ENCODE measurements at regions not wholly inside any gene's neighbourhood (a gene's known extent, or its start where the extent isn't known, plus 50 kb on each side); places are given as distances from the start of the nearest gene placed in this dataset.

GRCh38 chr13:89279374-89279773 lies 1608.2 kb downstream of the SLITRK5 start:
- no peak for TF ChIP-seq CTCF (IDR thresholded peaks at IDR 0.05; ENCODE audit: low read depth, low read length)
- H3K27ac ChIP-seq (ENCODE audit: low read depth, low read length) = no peak overlapping the region
- POLR2A ChIA-PET = no interaction called here
- CTCF ChIA-PET = no interaction called here
- no peaks in the 10 kb centered on the region for H3K9me3 ChIP-seq (ENCODE audit: control insufficient read depth, insufficient read depth, low read length)
- H3K27me3 ChIP-seq (ENCODE audit: control insufficient read depth, insufficient read depth, low read length) = no peaks in the 10 kb centered on the region
- no peak overlapping the region for H3K4me3 ChIP-seq (ENCODE audit: low read depth, low read length)
- DNase-seq (ENCODE audit: low read depth, low spot score) = no peak

DNA sequence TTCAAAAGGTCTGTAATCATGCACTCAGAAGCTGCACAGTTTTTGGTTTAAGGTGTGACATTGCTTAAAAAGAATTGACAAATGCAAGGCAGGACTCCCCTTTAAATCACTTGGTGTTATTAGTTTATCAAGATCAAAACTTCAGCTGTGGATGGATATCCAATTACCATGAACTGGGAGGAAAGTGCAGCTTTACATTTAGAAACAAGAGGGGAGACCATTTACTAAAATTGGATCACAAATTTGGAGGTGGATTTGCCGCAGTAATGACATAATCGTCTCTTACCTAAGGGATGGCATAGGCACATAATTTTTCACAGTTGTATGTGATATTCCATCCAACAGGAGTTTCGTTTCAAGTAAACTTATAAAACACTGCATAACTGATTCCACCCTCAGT lies 1610.2 kb downstream of the SLITRK5 start:
- ChIA-PET POLR2A (no interaction called here), CTCF (no interaction called here)
- Histone ChIP-seq H3K27me3 (ENCODE audit: control insufficient read depth, insufficient read depth, low read length) (no peaks in the 10 kb centered on the region), H3K9me3 (ENCODE audit: control insufficient read depth, insufficient read depth, low read length) (no peaks in the 10 kb centered on the region), H3K4me3 (ENCODE audit: low read depth, low read length) (no peak overlapping the region), H3K27ac (ENCODE audit: low read depth, low read length) (no peak overlapping the region)
- no peak for DNase-seq (ENCODE audit: low read depth, low spot score)
- TF ChIP-seq CTCF (IDR thresholded peaks at IDR 0.05; ENCODE audit: low read depth, low read length) = no peak

- H3K27me3 ChIP-seq (ENCODE audit: control insufficient read depth, insufficient read depth, low read length) = no peaks in the 10 kb centered on the region
- POLR2A ChIA-PET = no interaction called here
- CTCF ChIA-PET = no interaction called here
- no peak overlapping the region for H3K4me3 ChIP-seq (ENCODE audit: low read depth, low read length)
- no peak for TF ChIP-seq CTCF (IDR thresholded peaks at IDR 0.05; ENCODE audit: low read depth, low read length)
- H3K27ac ChIP-seq (ENCODE audit: low read depth, low read length) = no peak overlapping the region
- DNase-seq (ENCODE audit: low read depth, low spot score) = no peak
- H3K9me3 ChIP-seq (ENCODE audit: control insufficient read depth, insufficient read depth, low read length) = peaks cover under 1% of the 10 kb centered on the region; the same call in 1 of the 2 replicates
Observed at GRCh38 chr13:89282241-89282640, 1611.1 kb downstream of the SLITRK5 start.

GRCh38 chr13:89287381-89287780 lies 1616.2 kb downstream of the SLITRK5 start:
- peaks cover 7% of the 10 kb centered on the region for H3K9me3 ChIP-seq (ENCODE audit: control insufficient read depth, insufficient read depth, low read length)
- ChIA-PET CTCF (no interaction called here), POLR2A (no interaction called here)
- no peaks in the 10 kb centered on the region for H3K27me3 ChIP-seq (ENCODE audit: control insufficient read depth, insufficient read depth, low read length)
- no peak for TF ChIP-seq CTCF (IDR thresholded peaks at IDR 0.05; ENCODE audit: low read depth, low read length)
- no peak overlapping the region for H3K27ac ChIP-seq (ENCODE audit: low read depth, low read length)
- no peak for DNase-seq (ENCODE audit: low read depth, low spot score)
- no peak overlapping the region for H3K4me3 ChIP-seq (ENCODE audit: low read depth, low read length)

GRCh38 chr13:89294115-89294867 lies 1623.1 kb downstream of the SLITRK5 start:
- DNase-seq (ENCODE audit: low read depth, low spot score) = no peak
- no peak overlapping the region for H3K4me3 ChIP-seq (ENCODE audit: low read depth, low read length)

More at GRCh38 chr13:89294115-89294867, 1623.1 kb downstream of the SLITRK5 start:
- Histone ChIP-seq H3K27me3 (ENCODE audit: control insufficient read depth, insufficient read depth, low read length) (no peaks in the 10 kb centered on the region), H3K9me3 (ENCODE audit: control insufficient read depth, insufficient read depth, low read length) (peaks cover 2% of the 10 kb centered on the region), H3K27ac (ENCODE audit: low read depth, low read length) (no peak overlapping the region)
- TF ChIP-seq CTCF (IDR thresholded peaks at IDR 0.05; ENCODE audit: low read depth, low read length) = no peak
- CTCF ChIA-PET = no interaction called here
- POLR2A ChIA-PET = no interaction called here

Measured in AG04450 (cell line).